Naive thymus-derived CD4-positive, alpha-beta T cell (primary cell): ENCODE measurements at regions not wholly inside any gene's neighbourhood (a gene's known extent, or its start where the extent isn't known, plus 50 kb on each side); places are given as distances from the start of the nearest gene placed in this dataset.

ENCODE experiments used
- ATAC-seq: fragments of 150-1000 bp; cut with Tn5 transposase; 2 replicates; pipeline ENCODE4 v1.10.0; 2021; ENCODE audit warnings: mild to moderate bottlenecking, moderate library complexity
- CTCF ChIA-PET: fragments of 350-600 bp; sonication (Branson Sonifier 250); formaldehyde crosslinking; loops from one replicate; lab custom pipeline; 2021; ENCODE audit warnings: antibody characterized with exemption; lab: Charles Lee
- POLR2A ChIA-PET: fragments of 350-600 bp; sonication (Branson Sonifier 250); formaldehyde crosslinking; loops from one replicate; lab custom pipeline; 2021; ENCODE audit warnings: antibody characterized with exemption, inconsistent platforms; lab: Charles Lee
- DNase-seq, 9 donors: peaks; one replicate each; pipeline versions ENCODE4 v3.0.0 to v3.0.0-alpha.2; 2020 to 2022; ENCODE audit warnings: mixed read lengths in 1 of 9
- H3K27ac ChIP-seq: one replicate; pipeline ENCODE4 v1.7.0; 2013; ENCODE audit warnings: mild to moderate bottlenecking, low read depth, low read length, moderate library complexity
- H3K27me3 ChIP-seq, 2 donors: one replicate each; pipeline ENCODE4 v1.7.0; 2013; ENCODE audit warnings: low read length in 2 of 2, mild to moderate bottlenecking in 2 of 2, moderate library complexity in 2 of 2; ENCODE audit not compliant: control insufficient read depth in 2 of 2, insufficient read depth in 2 of 2
- H3K36me3 ChIP-seq, 3 experiments: 1 replicate in 2 of 3; 2 replicates in 1 of 3; pipeline ENCODE4 v1.7.0; 2013; ENCODE audit warnings: low read length in 3 of 3, mild to moderate bottlenecking in 3 of 3, moderate library complexity in 1 of 3; ENCODE audit not compliant: insufficient read depth in 3 of 3, control insufficient read depth in 2 of 3
- H3K4me1 ChIP-seq, 2 donors: one replicate each; pipeline ENCODE4 v1.7.0; 2013; ENCODE audit warnings: low read length in 2 of 2, mild to moderate bottlenecking in 2 of 2, moderate library complexity in 1 of 2; ENCODE audit not compliant: control insufficient read depth in 2 of 2, insufficient read depth in 2 of 2
- H3K4me3 ChIP-seq: 2 replicates; pipeline ENCODE4 v1.7.0; 2013; ENCODE audit warnings: mild to moderate bottlenecking, low read length
- H3K9me3 ChIP-seq, 3 experiments: 1 replicate in 2 of 3; 2 replicates in 1 of 3; pipeline ENCODE4 v1.7.0; 2013; ENCODE audit warnings: low read length in 3 of 3; ENCODE audit not compliant: control insufficient read depth in 2 of 3
- H3K27ac Mint-ChIP-seq, 9 donors: one replicate each; pipeline ENCODE4 v1.8.0; 2020 to 2022; ENCODE audit warnings: mixed read lengths in 9 of 9, mild to moderate bottlenecking in 8 of 9, moderate library complexity in 5 of 9, inconsistent platforms in 2 of 9
- H3K27me3 Mint-ChIP-seq, 5 donors: one replicate each; pipeline ENCODE4 v1.8.0; 2021 to 2022; ENCODE audit warnings: mixed read lengths in 5 of 5, mild to moderate bottlenecking in 1 of 5
- H3K36me3 Mint-ChIP-seq, 5 donors: one replicate each; pipeline ENCODE4 v1.8.0; 2020 to 2022; ENCODE audit warnings: mixed read lengths in 5 of 5, mild to moderate bottlenecking in 3 of 5, inconsistent platforms in 1 of 5
- H3K4me1 Mint-ChIP-seq, 7 donors: one replicate each; pipeline ENCODE4 v1.8.0; 2020 to 2022; ENCODE audit warnings: mixed read lengths in 7 of 7, mild to moderate bottlenecking in 3 of 7, inconsistent platforms in 1 of 7
- H3K4me3 Mint-ChIP-seq, 10 donors: one replicate each; pipeline ENCODE4 v1.8.0; 2020 to 2022; ENCODE audit warnings: mild to moderate bottlenecking in 10 of 10, mixed read lengths in 10 of 10, moderate library complexity in 6 of 10, inconsistent platforms in 2 of 10
- H3K9me3 Mint-ChIP-seq, 11 donors: one replicate each; pipeline ENCODE4 v1.8.0; 2020 to 2022; ENCODE audit warnings: mixed read lengths in 11 of 11, mild to moderate bottlenecking in 4 of 11, inconsistent platforms in 1 of 11, moderate library complexity in 1 of 11
- intact Hi-C, 2 donors: fragments of 100-400 bp; cut with micrococcal nuclease; formaldehyde crosslinking; loops; one replicate each; pipeline ENCODE4 v1.15.1; 2023

DNA sequence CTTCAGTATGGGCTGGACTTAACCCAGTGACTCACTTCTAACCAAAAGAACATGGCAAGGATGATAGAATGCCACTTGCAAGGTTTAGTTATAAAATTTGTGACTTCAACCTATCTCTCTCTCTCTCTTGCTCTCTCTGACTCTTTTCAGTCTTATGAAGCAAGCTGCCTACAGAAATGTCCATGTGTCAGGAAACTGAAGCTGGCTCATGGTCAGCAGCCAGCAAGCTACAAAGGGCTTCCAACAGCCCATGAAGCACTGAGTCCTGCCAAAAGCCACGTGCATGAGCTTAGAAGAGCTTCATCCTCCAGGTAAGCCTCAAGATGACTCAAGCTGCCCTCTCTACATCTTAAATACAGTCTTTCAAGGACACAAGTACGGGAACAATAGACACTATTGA, 100.3 kb downstream of the HS3ST1 start:
- no peak overlapping the region for H3K4me3 Mint-ChIP-seq
- CTCF ChIA-PET: no interaction called here
- no peak for ATAC-seq
- no peak overlapping the region for H3K27ac Mint-ChIP-seq
- peaks cover 0 to 11% (median 6%) of the 10 kb centered on the region in 5 donors for H3K27me3 Mint-ChIP-seq
- POLR2A ChIA-PET: no interaction called here
- no peaks in the 10 kb centered on the region for H3K36me3 Mint-ChIP-seq
- Histone ChIP-seq H3K27ac (no peak overlapping the region), H3K27me3 (no peaks in the 10 kb centered on the region), H3K4me1 (no peaks in the 10 kb centered on the region), H3K4me3 (no peak overlapping the region), H3K9me3 (no peaks in the 10 kb centered on the region), H3K36me3 (no peaks in the 10 kb centered on the region)
- H3K9me3 Mint-ChIP-seq: peaks cover 0 to 23% (median 8%) of the 10 kb centered on the region in 11 donors
- no peak for DNase-seq
- no peaks in the 10 kb centered on the region for H3K4me1 Mint-ChIP-seq
- intact Hi-C loops: no loop called here

DNA sequence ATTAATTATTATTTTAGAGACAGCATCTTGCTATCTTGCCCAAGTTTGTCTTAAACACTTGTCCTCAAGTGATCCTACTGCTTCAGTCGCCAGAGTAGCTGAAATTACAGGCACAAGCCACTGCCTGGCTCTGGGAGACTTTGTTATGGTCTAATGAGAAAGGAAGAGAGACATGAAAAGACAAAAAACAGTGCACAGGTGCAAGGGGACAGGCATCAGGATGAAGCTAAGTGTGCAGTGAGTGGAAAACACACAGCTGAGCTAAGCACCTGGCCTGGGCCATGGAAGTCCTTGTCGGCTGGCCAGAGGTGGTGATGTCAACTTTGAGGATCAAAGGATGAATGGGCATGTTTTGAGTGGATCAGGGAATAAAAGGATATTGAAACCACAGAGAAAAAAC, 102.7 kb downstream of the HS3ST1 start:
- Histone ChIP-seq H3K27ac (no peak overlapping the region), H3K4me3 (no peak overlapping the region), H3K27me3 (no peaks in the 10 kb centered on the region), H3K36me3 (no peaks in the 10 kb centered on the region), H3K9me3 (no peaks in the 10 kb centered on the region), H3K4me1 (no peaks in the 10 kb centered on the region)
- no peak overlapping the region for H3K4me3 Mint-ChIP-seq
- DNase-seq: no peak
- H3K27me3 Mint-ChIP-seq: peaks cover 0 to 7% (median 6%) of the 10 kb centered on the region in 5 donors
- POLR2A ChIA-PET: no interaction called here
- intact Hi-C loops: no loop called here
- ATAC-seq: no peak
- CTCF ChIA-PET: no interaction called here
- no peak overlapping the region for H3K27ac Mint-ChIP-seq
- H3K36me3 Mint-ChIP-seq: no peaks in the 10 kb centered on the region
- H3K9me3 Mint-ChIP-seq: peaks cover 5 to 43% (median 18%) of the 10 kb centered on the region in 11 donors
- no peaks in the 10 kb centered on the region for H3K4me1 Mint-ChIP-seq

DNA sequence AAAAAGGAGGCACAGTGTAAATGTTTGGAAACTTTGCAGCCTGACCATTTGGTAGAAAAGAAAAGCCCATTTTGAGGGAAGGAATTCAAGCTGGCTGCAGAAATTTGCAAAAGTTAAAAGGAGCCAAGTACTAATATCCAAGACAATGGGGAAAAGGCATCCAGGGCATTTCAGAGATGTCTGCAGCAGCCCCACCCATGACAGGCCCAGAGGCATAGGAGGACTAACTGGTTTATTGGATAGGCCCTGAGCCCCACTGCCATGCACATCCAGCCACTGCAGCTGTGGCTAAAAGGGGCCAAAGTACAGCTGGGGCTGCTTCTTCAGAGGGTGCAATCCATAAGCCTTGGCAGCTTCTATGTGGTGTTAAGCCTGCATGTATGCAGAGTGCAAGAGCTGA, 104.9 kb downstream of the HS3ST1 start:
- H3K9me3 ChIP-seq: no peaks in the 10 kb centered on the region
- no peak overlapping the region for H3K27ac ChIP-seq
- no peak overlapping the region for H3K4me3 Mint-ChIP-seq
- H3K4me3 ChIP-seq: no peak overlapping the region
- peaks cover 0 to 7% (median 4%) of the 10 kb centered on the region in 5 donors for H3K27me3 Mint-ChIP-seq
- H3K36me3 ChIP-seq: no peaks in the 10 kb centered on the region
- ATAC-seq (no peak), DNase-seq (no peak)
- no peaks in the 10 kb centered on the region for H3K27me3 ChIP-seq
- no peaks in the 10 kb centered on the region for H3K36me3 Mint-ChIP-seq
- ChIA-PET CTCF (no interaction called here), POLR2A (no interaction called here)
- no peaks in the 10 kb centered on the region for H3K4me1 Mint-ChIP-seq
- H3K9me3 Mint-ChIP-seq: peaks cover 5 to 51% (median 18%) of the 10 kb centered on the region in 11 donors
- intact Hi-C loops: no loop called here
- no peaks in the 10 kb centered on the region for H3K4me1 ChIP-seq
- H3K27ac Mint-ChIP-seq: no peak overlapping the region

DNA sequence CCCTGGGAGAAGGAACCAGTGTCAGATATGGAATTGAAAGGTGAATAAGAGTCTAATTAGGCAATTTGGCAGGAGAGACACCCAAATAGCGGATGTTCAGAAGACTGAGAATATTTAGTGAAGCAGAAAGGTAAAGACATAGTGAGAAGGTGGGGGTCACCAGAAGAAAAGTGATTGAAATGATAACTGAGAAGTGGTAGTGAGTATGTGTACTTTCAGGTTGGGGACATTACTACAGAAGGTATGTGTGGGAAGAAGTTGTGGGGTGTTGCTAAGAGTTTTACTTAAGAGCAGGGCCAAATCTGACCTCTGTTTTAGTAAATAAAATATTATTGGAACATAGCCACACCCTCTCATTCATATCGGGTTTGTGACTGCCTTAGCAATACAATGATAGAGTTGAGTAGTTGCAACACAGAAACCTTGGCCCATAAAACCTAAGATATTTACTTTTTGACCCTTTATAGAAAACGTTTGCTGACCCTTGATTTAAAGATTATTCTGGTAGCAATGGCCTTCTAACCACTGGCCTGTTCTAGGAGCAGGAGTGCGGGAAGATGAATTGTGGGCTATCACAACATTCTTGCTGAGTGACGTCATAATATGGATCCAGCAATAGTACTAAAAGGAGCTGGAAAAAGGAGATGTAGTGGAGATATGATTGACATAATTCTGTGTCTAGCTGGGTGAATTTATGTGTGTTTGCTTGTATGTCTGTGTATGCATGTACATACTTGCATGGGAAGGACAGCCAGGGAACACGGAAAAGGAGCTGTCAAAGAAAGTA, 115.3 kb downstream of the HS3ST1 start:
- H3K36me3 Mint-ChIP-seq: no peaks in the 10 kb centered on the region
- Histone ChIP-seq H3K36me3 (no peaks in the 10 kb centered on the region), H3K4me1 (no peaks in the 10 kb centered on the region), H3K4me3 (no peak overlapping the region), H3K27me3 (no peaks in the 10 kb centered on the region), H3K9me3 (no peaks in the 10 kb centered on the region), H3K27ac (no peak overlapping the region)
- ChIA-PET CTCF (no interaction called here), POLR2A (no interaction called here)
- peaks cover 0 to 4% (median 4%) of the 10 kb centered on the region in 5 donors for H3K27me3 Mint-ChIP-seq
- DNase-seq: no peak
- no peaks in the 10 kb centered on the region for H3K4me1 Mint-ChIP-seq
- no peak for ATAC-seq
- intact Hi-C loops: no loop called here
- no peak overlapping the region for H3K4me3 Mint-ChIP-seq
- H3K27ac Mint-ChIP-seq: no peak overlapping the region
- peaks cover 0 to 18% (median 4%) of the 10 kb centered on the region in 11 donors for H3K9me3 Mint-ChIP-seq

DNA sequence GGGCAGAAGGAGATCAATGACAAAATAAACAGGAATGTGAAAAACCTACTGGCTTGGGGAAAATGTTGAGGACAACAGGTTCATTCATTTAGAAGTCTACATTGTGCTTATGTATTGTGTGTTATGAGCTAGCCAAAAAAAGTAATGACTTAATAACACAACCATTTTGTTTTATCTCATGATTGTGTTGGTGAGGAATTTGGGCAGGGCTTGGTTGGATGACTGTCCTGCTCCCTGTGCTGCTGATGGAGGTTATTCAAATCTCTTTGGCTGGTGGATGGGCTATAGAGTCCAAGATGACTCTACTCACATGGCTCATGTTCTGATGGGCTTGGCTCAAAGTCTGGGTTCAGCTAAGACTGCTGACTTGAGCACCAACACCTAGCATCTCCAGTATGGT, 116.3 kb downstream of the HS3ST1 start:
- no peaks in the 10 kb centered on the region for H3K36me3 ChIP-seq
- CTCF ChIA-PET: interaction anchor here (0.5 kb wide), 1 partner anchor 135 kb away, joined by 3 read pairs; no protein-coding TSS in a partner anchor
- H3K9me3 ChIP-seq: no peaks in the 10 kb centered on the region
- no peaks in the 10 kb centered on the region for H3K27me3 ChIP-seq
- Mint-ChIP-seq H3K36me3 (no peaks in the 10 kb centered on the region), H3K27ac (no peak overlapping the region), H3K9me3 (peaks cover 0 to 19% (median 5%) of the 10 kb centered on the region in 11 donors), H3K4me1 (no peaks in the 10 kb centered on the region), H3K27me3 (peaks cover 0 to 4% (median 4%) of the 10 kb centered on the region in 5 donors), H3K4me3 (no peak overlapping the region)
- H3K4me3 ChIP-seq: no peak overlapping the region
- POLR2A ChIA-PET: no interaction called here
- ATAC-seq: no peak
- DNase-seq: no peak
- intact Hi-C loops: no loop called here
- H3K4me1 ChIP-seq: no peaks in the 10 kb centered on the region
- no peak overlapping the region for H3K27ac ChIP-seq

DNA sequence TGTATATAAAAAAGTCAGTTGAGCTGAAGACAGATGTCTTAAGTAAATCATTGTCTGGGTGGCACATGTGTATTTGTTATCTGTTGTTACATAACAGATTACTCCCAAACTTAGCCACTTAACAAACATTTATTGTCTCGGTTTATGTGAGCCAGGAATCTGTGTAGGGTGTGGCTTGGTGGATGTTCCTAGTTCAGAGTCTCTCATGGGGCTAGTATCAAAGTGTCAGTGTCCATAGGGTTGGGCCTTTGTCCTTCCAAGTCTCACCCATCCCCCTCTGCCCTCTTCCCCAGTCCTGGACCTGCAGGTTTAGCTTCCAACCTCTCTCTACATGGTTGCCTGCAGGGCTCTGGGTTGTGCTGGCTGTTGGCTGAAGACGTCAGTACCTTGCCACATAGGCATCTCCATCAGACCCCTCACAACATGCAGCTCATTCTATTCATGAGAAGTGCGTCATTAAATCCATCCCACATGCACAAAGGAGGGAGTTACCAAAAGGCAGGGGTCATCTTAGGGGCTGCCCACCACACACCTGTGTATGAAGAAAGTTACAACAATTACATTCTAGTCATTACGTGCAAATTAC, 127.5 kb downstream of the HS3ST1 start:
- Mint-ChIP-seq H3K36me3 (no peaks in the 10 kb centered on the region), H3K27ac (no peak overlapping the region), H3K4me3 (no peak overlapping the region), H3K4me1 (no peaks in the 10 kb centered on the region), H3K9me3 (peaks cover 0 to 2% (median 0%) of the 10 kb centered on the region in 11 donors), H3K27me3 (peaks cover 0 to 9% (median 6%) of the 10 kb centered on the region in 5 donors)
- Histone ChIP-seq H3K27me3 (no peaks in the 10 kb centered on the region), H3K4me3 (no peak overlapping the region), H3K36me3 (no peaks in the 10 kb centered on the region), H3K27ac (no peak overlapping the region), H3K9me3 (no peaks in the 10 kb centered on the region), H3K4me1 (no peaks in the 10 kb centered on the region)
- CTCF ChIA-PET: no interaction called here
- ATAC-seq: no peak
- intact Hi-C loops: no loop called here
- DNase-seq: no peak
- POLR2A ChIA-PET: no interaction called here
